Neural progenitor cell (in vitro differentiated cells): ENCODE measurements at regions not wholly inside any gene's neighbourhood (a gene's known extent, or its start where the extent isn't known, plus 50 kb on each side); places are given as distances from the start of the nearest gene placed in this dataset.

Experiments
- DNase-seq: peaks from one replicate; pipeline ENCODE4 v3.0.0-alpha.2; 2016; ENCODE audit warnings: low spot score
- H2AFZ ChIP-seq: fragments of 200-600 bp; sonication (generic); replicated peaks from 2 replicates; pipeline ENCODE4 v1.6.1; 2016; ENCODE audit warnings: antibody characterized with exemption
- H3F3A ChIP-seq: fragments of 200-600 bp; sonication (generic); 2 replicates; pipeline ENCODE4 v1.6.1; 2016; ENCODE audit warnings: antibody characterized with exemption, low read depth
- H3K27ac ChIP-seq: fragments of 200-600 bp; sonication (generic); 2 replicates; pipeline ENCODE4 v1.5.1; 2016; ENCODE audit warnings: mild to moderate bottlenecking
- H3K27me3 ChIP-seq: fragments of 200-600 bp; sonication (generic); 2 replicates; pipeline ENCODE4 v1.6.1; 2016; ENCODE audit warnings: mild to moderate bottlenecking, moderate library complexity
- H3K36me3 ChIP-seq: fragments of 200-600 bp; sonication (generic); 2 replicates; pipeline ENCODE4 v1.5.1; 2016
- H3K4me1 ChIP-seq: fragments of 200-600 bp; sonication (generic); 2 replicates; pipeline ENCODE4 v1.6.1; 2016; ENCODE audit warnings: mixed run types
- H3K4me2 ChIP-seq: fragments of 200-600 bp; sonication (generic); 2 replicates; pipeline ENCODE4 v1.6.1; 2016
- H3K4me3 ChIP-seq: fragments of 200-600 bp; sonication (generic); 2 replicates; pipeline ENCODE4 v1.5.1; 2016
- H3K79me2 ChIP-seq: fragments of 200-600 bp; sonication (generic); 2 replicates; pipeline ENCODE4 v1.6.1; 2016; ENCODE audit warnings: low read depth
- H3K9ac ChIP-seq: fragments of 200-600 bp; sonication (generic); 2 replicates; pipeline ENCODE4 v1.6.1; 2016
- H3K9me3 ChIP-seq: fragments of 200-600 bp; sonication (generic); 2 replicates; pipeline ENCODE4 v1.5.1; 2016; ENCODE audit warnings: low read depth
- H4K20me1 ChIP-seq: fragments of 200-600 bp; sonication (generic); 2 replicates; pipeline ENCODE4 v1.6.1; 2016; ENCODE audit warnings: low read depth
- H3K27ac Mint-ChIP-seq: 3 replicates; pipeline ENCODE4 v1.8.0; 2021; ENCODE audit warnings: mixed read lengths
- H3K27me3 Mint-ChIP-seq: 2 replicates; pipeline ENCODE4 v1.8.0; 2022; ENCODE audit warnings: low read depth, mild to moderate bottlenecking, inconsistent platforms, moderate library complexity, mixed read lengths; ENCODE audit not compliant: insufficient read depth
- H3K36me3 Mint-ChIP-seq: 3 replicates; pipeline ENCODE4 v1.8.0; 2021; ENCODE audit warnings: mixed read lengths
- H3K4me1 Mint-ChIP-seq: 3 replicates; pipeline ENCODE4 v1.8.0; 2021; ENCODE audit warnings: mixed read lengths
- H3K4me3 Mint-ChIP-seq: 3 replicates; pipeline ENCODE4 v1.8.0; 2021; ENCODE audit warnings: mild to moderate bottlenecking, moderate library complexity, mixed read lengths
- H3K9me3 Mint-ChIP-seq: 3 replicates; pipeline ENCODE4 v1.8.0; 2020; ENCODE audit warnings: mixed read lengths
- EZH2 ChIP-seq: fragments of 200-600 bp; sonication (generic); IDR thresholded peaks from 2 replicates; pipeline ENCODE4 v1.6.1; 2017; ENCODE audit warnings: antibody characterized with exemption, mild to moderate bottlenecking, moderate library complexity
- EZH2phosphoT487 ChIP-seq: fragments of 200-600 bp; sonication (generic); IDR thresholded peaks from 2 replicates; pipeline ENCODE4 v1.6.1; 2017; ENCODE audit warnings: antibody characterized with exemption
- TF ChIP-seq, protein P1 (sequence below): fragments of 200-600 bp; sonication (generic); IDR thresholded peaks from 2 replicates; pipeline ENCODE4 v1.5.1; 2017; ENCODE audit warnings: antibody characterized with exemption, mild to moderate bottlenecking

DNA sequence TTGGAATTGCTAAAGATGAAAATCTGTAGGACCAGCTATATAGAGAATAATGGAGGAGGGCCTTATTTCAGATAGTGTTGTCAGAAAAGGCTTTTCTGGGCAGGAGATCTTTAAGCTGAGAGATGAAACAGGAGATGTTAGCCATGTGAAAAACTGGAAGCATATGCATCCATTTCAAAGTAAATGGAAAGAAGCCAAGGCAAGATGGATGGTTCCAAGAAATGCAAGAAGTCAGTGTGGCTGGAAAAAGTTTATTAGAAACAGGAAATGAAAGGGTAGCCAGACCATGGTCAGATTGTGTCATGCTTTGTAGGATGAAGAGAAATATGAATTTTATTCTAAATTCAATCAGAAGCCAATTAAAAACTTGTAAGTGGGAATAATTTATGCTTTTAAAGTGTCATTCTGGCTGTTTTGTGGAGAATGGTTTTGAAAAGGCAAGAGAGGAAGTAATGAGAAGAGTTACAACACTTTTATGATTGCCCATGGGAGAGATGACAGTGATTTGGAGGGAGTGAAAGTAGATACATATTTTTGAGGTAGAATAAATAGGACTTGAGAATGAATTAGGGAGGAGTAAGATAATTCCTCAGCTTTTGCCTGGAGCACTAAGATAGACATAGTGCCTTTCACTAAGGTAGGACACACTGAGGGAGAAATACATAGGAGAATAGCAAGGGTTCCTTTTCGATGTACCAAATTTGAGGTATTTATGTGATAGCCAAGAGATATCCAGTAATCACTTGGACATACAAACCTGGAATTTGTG lies 620.1 kb downstream of the HTR1B start:
- no peaks in the 10 kb centered on the region for H4K20me1 ChIP-seq
- no peak overlapping the region for H3K27ac Mint-ChIP-seq
- no peaks in the 10 kb centered on the region for H3K9me3 Mint-ChIP-seq
- DNase-seq, result no peak
- no peaks in the 10 kb centered on the region for H3K4me1 Mint-ChIP-seq
- H3K4me3 ChIP-seq, result no peak overlapping the region
- no peak overlapping the region for H3K27ac ChIP-seq
- H3K27me3 Mint-ChIP-seq, result no peaks in the 10 kb centered on the region
- TF ChIP-seq EZH2phosphoT487, result no peak
- no peak overlapping the region for H2AFZ ChIP-seq
- no peaks in the 10 kb centered on the region for H3K79me2 ChIP-seq
- peaks cover 4% of the 10 kb centered on the region for H3K4me1 ChIP-seq
- H3K9ac ChIP-seq, result no peak overlapping the region
- peaks cover 61% of the 10 kb centered on the region for H3K27me3 ChIP-seq
- no peak overlapping the region for H3K4me3 Mint-ChIP-seq
- no peaks in the 10 kb centered on the region for H3K36me3 ChIP-seq
- no peaks in the 10 kb centered on the region for H3K36me3 Mint-ChIP-seq
- no peaks in the 10 kb centered on the region for H3F3A ChIP-seq
- no peaks in the 10 kb centered on the region for H3K9me3 ChIP-seq
- no peak overlapping the region for H3K4me2 ChIP-seq

DNA sequence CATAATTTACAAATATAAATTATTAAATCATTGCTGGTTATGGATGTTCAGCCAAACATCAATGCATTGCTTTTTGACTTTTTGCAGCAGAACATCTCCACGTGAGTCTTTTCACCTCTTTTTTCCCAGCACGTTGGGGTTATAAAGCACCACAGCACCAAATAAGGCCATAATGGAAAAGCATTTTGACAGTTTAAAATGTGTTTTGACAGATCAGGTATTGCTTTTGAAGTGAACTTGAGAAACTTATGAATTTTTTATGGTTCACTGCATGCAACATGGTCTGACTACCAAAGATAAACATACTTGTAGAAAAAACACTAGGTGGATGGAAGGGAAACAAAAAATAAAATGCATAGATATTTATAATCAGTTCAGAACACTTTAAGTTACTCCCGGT lies 622.4 kb downstream of the HTR1B start:
- H3K79me2 ChIP-seq, result no peaks in the 10 kb centered on the region
- no peaks in the 10 kb centered on the region for H4K20me1 ChIP-seq
- Mint-ChIP-seq H3K9me3 (no peaks in the 10 kb centered on the region), H3K4me1 (no peaks in the 10 kb centered on the region), H3K27me3 (no peaks in the 10 kb centered on the region), H3K36me3 (no peaks in the 10 kb centered on the region), H3K4me3 (no peak overlapping the region), H3K27ac (no peak overlapping the region)
- TF ChIP-seq, protein P1, sequence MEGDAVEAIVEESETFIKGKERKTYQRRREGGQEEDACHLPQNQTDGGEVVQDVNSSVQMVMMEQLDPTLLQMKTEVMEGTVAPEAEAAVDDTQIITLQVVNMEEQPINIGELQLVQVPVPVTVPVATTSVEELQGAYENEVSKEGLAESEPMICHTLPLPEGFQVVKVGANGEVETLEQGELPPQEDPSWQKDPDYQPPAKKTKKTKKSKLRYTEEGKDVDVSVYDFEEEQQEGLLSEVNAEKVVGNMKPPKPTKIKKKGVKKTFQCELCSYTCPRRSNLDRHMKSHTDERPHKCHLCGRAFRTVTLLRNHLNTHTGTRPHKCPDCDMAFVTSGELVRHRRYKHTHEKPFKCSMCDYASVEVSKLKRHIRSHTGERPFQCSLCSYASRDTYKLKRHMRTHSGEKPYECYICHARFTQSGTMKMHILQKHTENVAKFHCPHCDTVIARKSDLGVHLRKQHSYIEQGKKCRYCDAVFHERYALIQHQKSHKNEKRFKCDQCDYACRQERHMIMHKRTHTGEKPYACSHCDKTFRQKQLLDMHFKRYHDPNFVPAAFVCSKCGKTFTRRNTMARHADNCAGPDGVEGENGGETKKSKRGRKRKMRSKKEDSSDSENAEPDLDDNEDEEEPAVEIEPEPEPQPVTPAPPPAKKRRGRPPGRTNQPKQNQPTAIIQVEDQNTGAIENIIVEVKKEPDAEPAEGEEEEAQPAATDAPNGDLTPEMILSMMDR, result no peak
- no peak for TF ChIP-seq EZH2phosphoT487
- TF ChIP-seq EZH2, result no peak
- H3K36me3 ChIP-seq, result no peaks in the 10 kb centered on the region
- H2AFZ ChIP-seq, result no peak overlapping the region
- no peak overlapping the region for H3K4me3 ChIP-seq
- H3F3A ChIP-seq, result no peaks in the 10 kb centered on the region
- DNase-seq, result no peak
- no peak overlapping the region for H3K4me2 ChIP-seq
- peaks cover 7% of the 10 kb centered on the region for H3K4me1 ChIP-seq
- H3K27ac ChIP-seq, result no peak overlapping the region
- peaks cover 55% of the 10 kb centered on the region for H3K27me3 ChIP-seq
- no peak overlapping the region for H3K9ac ChIP-seq
- H3K9me3 ChIP-seq, result no peaks in the 10 kb centered on the region

DNA sequence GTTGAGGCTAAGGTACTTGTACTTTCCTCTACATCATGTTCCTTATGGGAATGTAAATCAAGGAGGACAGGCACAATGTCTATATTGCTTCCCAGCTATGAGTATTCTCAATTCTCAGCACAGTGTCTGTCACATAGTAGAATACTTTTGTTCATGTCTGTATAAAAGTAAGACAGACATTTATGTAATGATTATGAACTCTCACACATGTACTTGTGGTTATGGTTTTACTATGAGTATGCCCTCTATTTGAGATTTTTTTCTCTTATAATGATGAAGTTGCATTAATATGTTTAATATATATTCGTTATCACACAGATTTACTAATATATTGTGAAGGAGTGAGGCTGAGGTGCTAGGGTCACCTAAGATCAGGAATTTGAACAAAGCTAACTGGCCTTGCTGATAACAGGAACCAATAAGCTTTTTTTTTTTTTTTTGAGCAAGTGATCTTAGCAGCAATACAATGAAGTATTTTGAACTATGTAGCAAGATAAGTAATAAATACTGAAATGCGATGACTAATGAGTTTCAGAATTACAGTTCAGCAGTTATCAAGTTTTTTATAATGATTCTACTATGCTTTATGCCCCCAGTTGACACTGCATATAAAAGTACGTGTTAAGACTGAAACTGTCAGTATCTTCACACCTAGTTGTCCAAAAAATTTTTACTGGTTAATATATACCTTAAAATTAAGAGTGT lies 623.1 kb downstream of the HTR1B start:
- Mint-ChIP-seq H3K27me3 (no peaks in the 10 kb centered on the region), H3K4me1 (peaks cover 3% of the 10 kb centered on the region), H3K36me3 (no peaks in the 10 kb centered on the region), H3K27ac (no peak overlapping the region), H3K4me3 (no peak overlapping the region), H3K9me3 (no peaks in the 10 kb centered on the region)
- H3K9ac ChIP-seq, result no peak overlapping the region
- H3K4me3 ChIP-seq, result no peak overlapping the region
- H3K27ac ChIP-seq, result no peak overlapping the region
- no peaks in the 10 kb centered on the region for H3K36me3 ChIP-seq
- no peak for DNase-seq
- H3K4me2 ChIP-seq, result no peak overlapping the region
- H3K4me1 ChIP-seq, result peaks cover 13% of the 10 kb centered on the region
- H3K27me3 ChIP-seq, result peaks cover 49% of the 10 kb centered on the region
- H3K9me3 ChIP-seq, result no peaks in the 10 kb centered on the region
- H2AFZ ChIP-seq, result no peak overlapping the region
- H3F3A ChIP-seq, result no peaks in the 10 kb centered on the region
- TF ChIP-seq, protein P1, result no peak
- TF ChIP-seq EZH2 (no peak), EZH2phosphoT487 (no peak)
- H4K20me1 ChIP-seq, result no peaks in the 10 kb centered on the region
- no peaks in the 10 kb centered on the region for H3K79me2 ChIP-seq

DNA sequence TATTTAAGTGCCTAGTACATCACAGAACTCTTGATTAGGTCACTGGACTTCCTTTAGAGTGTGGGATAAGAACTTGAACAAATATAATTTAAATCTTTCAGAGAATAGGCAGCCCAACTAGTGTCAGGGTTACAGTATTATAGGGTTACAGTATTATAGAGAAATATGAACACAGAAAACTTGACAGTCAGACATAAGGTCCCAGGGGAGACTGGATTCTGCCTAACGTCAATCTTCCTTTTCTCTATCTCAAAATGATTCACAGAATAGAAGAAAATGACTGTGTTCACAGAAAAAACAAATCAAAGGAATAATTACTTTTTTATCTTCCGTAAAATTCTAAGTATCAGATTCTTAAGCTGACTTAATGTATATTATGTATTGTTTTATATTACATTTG lies 623.8 kb downstream of the HTR1B start:
- no peaks in the 10 kb centered on the region for H3K79me2 ChIP-seq
- H4K20me1 ChIP-seq, result no peaks in the 10 kb centered on the region
- H3K27ac ChIP-seq, result no peak overlapping the region
- TF ChIP-seq, protein P1, result no peak
- TF ChIP-seq EZH2 (no peak), EZH2phosphoT487 (no peak)
- H3K9me3 ChIP-seq, result no peaks in the 10 kb centered on the region
- no peak overlapping the region for H3K4me2 ChIP-seq
- no peak overlapping the region for H3K27ac Mint-ChIP-seq
- H3K9ac ChIP-seq, result no peak overlapping the region
- no peak overlapping the region for H3K4me3 ChIP-seq
- no peaks in the 10 kb centered on the region for H3F3A ChIP-seq
- H3K4me3 Mint-ChIP-seq, result no peak overlapping the region
- H3K36me3 Mint-ChIP-seq, result no peaks in the 10 kb centered on the region
- no peaks in the 10 kb centered on the region for H3K9me3 Mint-ChIP-seq
- peaks cover 17% of the 10 kb centered on the region for H3K4me1 ChIP-seq
- no peaks in the 10 kb centered on the region for H3K27me3 Mint-ChIP-seq
- peaks cover 44% of the 10 kb centered on the region for H3K27me3 ChIP-seq
- no peaks in the 10 kb centered on the region for H3K36me3 ChIP-seq
- H2AFZ ChIP-seq, result no peak overlapping the region
- no peak for DNase-seq
- peaks cover 3% of the 10 kb centered on the region for H3K4me1 Mint-ChIP-seq
